Fibroblast of lung (primary cell): ENCODE measurements at regions not wholly inside any gene's neighbourhood (a gene's known extent, or its start where the extent isn't known, plus 50 kb on each side); places are given as distances from the start of the nearest gene placed in this dataset.

ENCODE experiments used
- DNase-seq, 2 donors: peaks; one replicate each; pipeline versions ENCODE4 v3.0.0 to v3.0.0-alpha.2; 2010; ENCODE audit warnings: low read depth in 2 of 2
- H2AFZ ChIP-seq: 2 replicates; pipeline ENCODE4 v1.5.1; 2012; ENCODE audit warnings: low read length, control low read depth, inconsistent platforms
- H3K27ac ChIP-seq: 2 replicates; pipeline ENCODE4 v1.5.1; 2011; ENCODE audit warnings: low read length, control low read depth; ENCODE audit not compliant: insufficient read depth
- H3K27me3 ChIP-seq: 2 replicates; pipeline ENCODE4 v1.5.1; 2011; ENCODE audit warnings: mild to moderate bottlenecking, low read length; ENCODE audit not compliant: control insufficient read depth, insufficient read depth
- H3K36me3 ChIP-seq: 2 replicates; pipeline ENCODE4 v1.5.1; 2011; ENCODE audit warnings: low read length; ENCODE audit not compliant: control insufficient read depth, insufficient read depth
- H3K4me1 ChIP-seq: 2 replicates; pipeline ENCODE4 v1.5.1; 2011; ENCODE audit warnings: low read length; ENCODE audit not compliant: control insufficient read depth, insufficient read depth; ENCODE audit errors: extremely low read depth
- H3K4me2 ChIP-seq: 2 replicates; pipeline ENCODE4 v1.5.1; 2011; ENCODE audit warnings: low read length, control low read depth; ENCODE audit not compliant: insufficient read depth; ENCODE audit errors: extremely low read depth
- H3K4me3 ChIP-seq, 4 experiments: fragments of 200-600 bp in 1 of 4; sonication (generic) in 1 of 4; replicated peaks in 1 of 4; 2 replicates each; pipeline ENCODE4 v1.5.1; 2011 to 2016; ENCODE audit warnings: low read length in 4 of 4, low read depth in 3 of 4, mild to moderate bottlenecking in 3 of 4, control low read depth in 2 of 4, inconsistent platforms in 1 of 4, mixed read lengths in 1 of 4; ENCODE audit not compliant: insufficient read depth in 1 of 4; ENCODE audit errors: control extremely low read depth in 1 of 4
- H3K79me2 ChIP-seq: 2 replicates; pipeline ENCODE4 v1.5.1; 2012; ENCODE audit warnings: mild to moderate bottlenecking, low read length, inconsistent platforms; ENCODE audit not compliant: control insufficient read depth, insufficient read depth
- H3K9ac ChIP-seq: 2 replicates; pipeline ENCODE4 v1.5.1; 2011; ENCODE audit warnings: mild to moderate bottlenecking, low read length, control low read depth; ENCODE audit not compliant: insufficient read depth
- H3K9me3 ChIP-seq: 2 replicates; pipeline ENCODE4 v1.5.1; 2012; ENCODE audit warnings: low read depth, low read length; ENCODE audit not compliant: control insufficient read depth, insufficient read depth
- H4K20me1 ChIP-seq: 2 replicates; pipeline ENCODE4 v1.5.1; 2011; ENCODE audit warnings: low read length; ENCODE audit not compliant: control insufficient read depth, insufficient read depth; ENCODE audit errors: extremely low read depth
- EZH2 ChIP-seq: IDR thresholded peaks from 2 replicates; pipeline ENCODE4 v1.5.1; 2012; ENCODE audit warnings: low read length, control low read depth, mild to moderate bottlenecking; ENCODE audit errors: missing control alignments
- TF ChIP-seq, protein P1 (sequence below), 2 donors: IDR thresholded peaks in 1 of 2; conservative IDR thresholded peaks in 1 of 2; 1 replicate in 1 of 2; 2 replicates in 1 of 2; pipeline ENCODE4 v1.5.1; 2011 to 2012; ENCODE audit warnings: low read length in 2 of 2, control low read depth in 1 of 2, inconsistent platforms in 1 of 2, low read depth in 1 of 2, mild to moderate bottlenecking in 1 of 2

DNA sequence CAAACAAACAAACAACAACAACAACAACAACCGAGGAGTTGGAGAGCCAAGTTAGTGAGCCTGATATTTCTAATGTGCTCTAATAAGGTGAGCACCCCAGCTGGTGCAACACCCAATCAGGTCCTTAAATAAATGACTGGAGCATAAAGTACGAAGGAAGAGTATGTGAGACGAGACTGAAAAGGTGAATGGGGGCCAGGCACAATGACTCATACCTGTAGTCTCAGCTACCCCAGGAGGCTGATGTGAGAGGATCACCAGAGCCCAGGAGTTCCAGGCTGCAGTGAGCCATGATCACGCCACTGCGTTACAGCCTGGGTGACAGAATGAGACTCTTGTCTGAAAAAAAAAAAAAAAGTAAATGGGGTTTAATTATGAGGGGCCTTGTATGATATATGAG, 152.0 kb upstream of the ZRANB2 start:
- Histone ChIP-seq H3K4me2 (no peak overlapping the region), H3K27me3 (no peaks in the 10 kb centered on the region), H3K27ac (no peak overlapping the region), H4K20me1 (no peaks in the 10 kb centered on the region), H2AFZ (no peak overlapping the region), H3K4me3 (no peak overlapping the region), H3K9me3 (no peaks in the 10 kb centered on the region), H3K9ac (no peak overlapping the region), H3K79me2 (no peaks in the 10 kb centered on the region), H3K4me1 (no peaks in the 10 kb centered on the region), H3K36me3 (no peaks in the 10 kb centered on the region)
- no peak for DNase-seq
- TF ChIP-seq, protein P1, sequence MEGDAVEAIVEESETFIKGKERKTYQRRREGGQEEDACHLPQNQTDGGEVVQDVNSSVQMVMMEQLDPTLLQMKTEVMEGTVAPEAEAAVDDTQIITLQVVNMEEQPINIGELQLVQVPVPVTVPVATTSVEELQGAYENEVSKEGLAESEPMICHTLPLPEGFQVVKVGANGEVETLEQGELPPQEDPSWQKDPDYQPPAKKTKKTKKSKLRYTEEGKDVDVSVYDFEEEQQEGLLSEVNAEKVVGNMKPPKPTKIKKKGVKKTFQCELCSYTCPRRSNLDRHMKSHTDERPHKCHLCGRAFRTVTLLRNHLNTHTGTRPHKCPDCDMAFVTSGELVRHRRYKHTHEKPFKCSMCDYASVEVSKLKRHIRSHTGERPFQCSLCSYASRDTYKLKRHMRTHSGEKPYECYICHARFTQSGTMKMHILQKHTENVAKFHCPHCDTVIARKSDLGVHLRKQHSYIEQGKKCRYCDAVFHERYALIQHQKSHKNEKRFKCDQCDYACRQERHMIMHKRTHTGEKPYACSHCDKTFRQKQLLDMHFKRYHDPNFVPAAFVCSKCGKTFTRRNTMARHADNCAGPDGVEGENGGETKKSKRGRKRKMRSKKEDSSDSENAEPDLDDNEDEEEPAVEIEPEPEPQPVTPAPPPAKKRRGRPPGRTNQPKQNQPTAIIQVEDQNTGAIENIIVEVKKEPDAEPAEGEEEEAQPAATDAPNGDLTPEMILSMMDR (conservative IDR thresholded peaks at IDR 0.05 in 1 of 2, IDR thresholded peaks at IDR 0.05 in 1 of 2; ENCODE audit: low read depth in 1 of 2, low read length in 2 of 2) = no peak
- no peak for TF ChIP-seq EZH2

GRCh38 chr1:71232166-71232763, 151.4 kb upstream of the ZRANB2 start:
- no peak overlapping the region for H3K27ac ChIP-seq
- H4K20me1 ChIP-seq = no peaks in the 10 kb centered on the region
- H3K4me1 ChIP-seq = no peaks in the 10 kb centered on the region
- H3K4me3 ChIP-seq = no peak overlapping the region
- no peak overlapping the region for H2AFZ ChIP-seq
- H3K27me3 ChIP-seq = no peaks in the 10 kb centered on the region
- no peak overlapping the region for H3K9ac ChIP-seq
- no peaks in the 10 kb centered on the region for H3K36me3 ChIP-seq
- no peak overlapping the region for H3K4me2 ChIP-seq
- H3K79me2 ChIP-seq = no peaks in the 10 kb centered on the region
- DNase-seq = peak in 1 of 2 donors; percentile 28
- no peaks in the 10 kb centered on the region for H3K9me3 ChIP-seq
- TF ChIP-seq EZH2 = no peak
- TF ChIP-seq, protein P1 (conservative IDR thresholded peaks at IDR 0.05 in 1 of 2, IDR thresholded peaks at IDR 0.05 in 1 of 2; ENCODE audit: low read depth in 1 of 2, low read length in 2 of 2) = no peak

DNA sequence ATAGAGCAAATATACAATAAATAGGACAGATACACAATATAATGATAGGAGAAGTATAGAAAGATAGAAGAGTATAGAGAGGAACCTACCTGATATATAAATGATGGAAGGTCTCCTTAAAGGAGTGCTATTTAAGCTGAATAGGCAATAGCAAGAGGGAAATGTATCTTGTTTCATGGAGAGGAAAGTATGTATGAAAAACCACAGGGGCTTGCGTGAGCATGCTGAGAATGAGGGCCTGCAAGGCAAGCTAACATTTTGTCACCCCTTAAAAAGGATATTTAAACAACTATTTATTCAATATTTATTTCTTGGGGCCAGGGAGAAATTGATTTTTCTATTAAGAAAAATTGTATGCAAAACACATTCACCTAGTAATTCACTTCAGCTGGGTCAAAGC, 150.9 kb upstream of the ZRANB2 start:
- H2AFZ ChIP-seq = no peak overlapping the region
- DNase-seq = peak; percentile 1 to 18
- TF ChIP-seq, protein P1 (conservative IDR thresholded peaks at IDR 0.05 in 1 of 2, IDR thresholded peaks at IDR 0.05 in 1 of 2; ENCODE audit: low read depth in 1 of 2, low read length in 2 of 2) = no peak

More for the DNA sequence above, 150.9 kb upstream of the ZRANB2 start:
- H3K9ac ChIP-seq = no peak overlapping the region
- H3K4me1 ChIP-seq = no peaks in the 10 kb centered on the region
- H3K27me3 ChIP-seq = no peaks in the 10 kb centered on the region
- no peaks in the 10 kb centered on the region for H4K20me1 ChIP-seq
- no peaks in the 10 kb centered on the region for H3K36me3 ChIP-seq
- no peak overlapping the region for H3K4me2 ChIP-seq
- H3K4me3 ChIP-seq = no peak overlapping the region
- H3K79me2 ChIP-seq = no peaks in the 10 kb centered on the region
- H3K27ac ChIP-seq = no peak overlapping the region
- H3K9me3 ChIP-seq = no peaks in the 10 kb centered on the region
